Sciatic nerve (tissue), 2 donors: ENCODE measurements at regions not wholly inside any gene's neighbourhood (a gene's known extent, or its start where the extent isn't known, plus 50 kb on each side); places are given as distances from the start of the nearest gene placed in this dataset.
"Not testable (repeated sequence)": the region's sequence is repeated elsewhere in the genome, so short reads cannot be mapped to it uniquely, and the experiment has no call there.

Experiments
- ATAC-seq: fragments of 200-7000 bp; cut with Tn5 transposase; one replicate; pipeline ENCODE4 v1.9.1; 2020; ENCODE audit warnings: mild to moderate bottlenecking, moderate library complexity
- DNase-seq: peaks from one replicate; pipeline ENCODE4 v3.0.0-alpha.2; 2020; ENCODE audit warnings: low spot score
- intact Hi-C: fragments of 100-400 bp; cut with DNase I; formaldehyde crosslinking; loops from one replicate; pipeline ENCODE4 v1.14.2; 2022
- donor health status: DM: no; HTN: no; CAD: no.
- donor health status: DM: no; HTN: no; CAD: no.

- ATAC-seq, intact Hi-C loops, DNase-seq: not testable (repeated sequence)
Observed at GRCh38 chr9:91512235-91512634, 88.6 kb upstream of the NFIL3 start.

DNA sequence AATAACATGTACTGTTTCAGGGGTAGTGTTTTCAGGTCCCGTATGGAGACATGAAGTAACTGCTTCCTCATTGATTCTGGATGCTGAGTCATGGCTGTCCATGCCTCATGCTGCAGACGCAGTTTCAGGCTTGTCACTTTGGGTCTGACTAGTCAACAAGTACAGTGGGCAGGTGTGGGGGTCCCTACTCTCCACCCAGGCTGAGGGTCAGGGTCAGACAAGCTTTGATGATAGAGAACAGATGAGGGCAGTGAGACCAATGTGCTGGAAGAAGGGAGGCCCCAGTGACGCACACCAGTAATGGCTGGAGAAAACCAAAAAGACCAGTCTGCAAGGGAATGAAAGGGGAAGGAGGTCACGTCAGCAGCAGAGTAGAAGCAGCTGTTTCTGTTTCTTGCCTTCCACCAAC is 80.0 kb upstream of the NFIL3 start:
- intact Hi-C loops = no loop called here
- no peak for ATAC-seq

GRCh38 chr9:91502913-91503672 is 79.5 kb upstream of the NFIL3 start:
- intact Hi-C loops = no loop called here
- ATAC-seq (no peak), DNase-seq (no peak)

More for the DNA sequence above, 80.0 kb upstream of the NFIL3 start:
- DNase-seq = no peak

- ATAC-seq = no peak
- intact Hi-C loops = no loop called here
- DNase-seq = no peak
Observed at GRCh38 chr9:91502475-91502874, 78.8 kb upstream of the NFIL3 start.

DNA sequence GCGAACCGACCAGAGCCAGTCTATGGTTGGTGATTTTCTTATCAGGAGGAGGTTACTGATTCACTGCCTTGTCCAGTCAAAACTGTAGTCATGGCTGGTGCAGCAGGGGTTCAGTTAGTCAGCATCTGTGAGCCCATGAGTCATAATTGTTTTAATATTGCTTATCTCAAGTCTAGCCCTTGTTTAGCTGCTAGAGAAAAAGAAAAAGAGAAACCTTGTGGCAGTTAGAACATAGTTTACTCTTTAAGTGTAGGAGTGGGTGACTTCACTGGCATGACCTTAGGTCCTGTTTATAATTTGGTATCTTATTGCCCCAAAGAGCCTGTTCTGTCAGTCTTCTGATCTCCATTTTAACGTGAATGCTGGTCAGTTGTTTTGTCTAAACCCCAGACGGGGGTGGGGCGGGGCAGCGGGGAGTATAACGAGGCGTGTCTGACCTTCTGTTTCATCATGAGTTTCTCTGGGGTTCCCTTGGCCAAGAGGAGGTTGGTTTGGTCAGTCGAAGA is 76.9 kb upstream of the NFIL3 start:
- ATAC-seq (no peak), DNase-seq (no peak)
- intact Hi-C loops = no loop called here

DNA sequence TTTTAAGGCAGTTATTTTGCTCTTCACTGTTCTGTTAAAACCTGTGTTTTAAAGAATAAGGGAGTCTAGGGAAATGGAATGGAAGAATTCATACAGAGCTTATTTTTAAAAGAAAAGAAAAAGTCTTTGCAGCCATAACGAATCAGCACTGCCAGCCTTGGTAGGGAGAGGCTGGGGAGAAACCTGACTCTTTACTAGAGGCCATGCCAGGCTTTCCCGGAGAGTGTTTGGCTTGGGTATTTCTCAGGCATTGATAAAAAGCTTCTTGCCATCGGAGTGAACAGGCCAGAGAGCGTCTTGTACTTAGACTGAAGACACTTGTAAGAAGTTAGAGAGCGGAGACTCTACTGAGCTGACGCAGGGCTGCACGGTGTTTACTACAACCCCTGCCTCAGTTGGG is 72.7 kb upstream of the NFIL3 start:
- intact Hi-C loops = no loop called here
- DNase-seq (no peak), ATAC-seq (no peak)

- DNase-seq (no peak), ATAC-seq (no peak)
- intact Hi-C loops = no loop called here
Observed at GRCh38 chr9:91495450-91495849, 71.8 kb upstream of the NFIL3 start.

DNA sequence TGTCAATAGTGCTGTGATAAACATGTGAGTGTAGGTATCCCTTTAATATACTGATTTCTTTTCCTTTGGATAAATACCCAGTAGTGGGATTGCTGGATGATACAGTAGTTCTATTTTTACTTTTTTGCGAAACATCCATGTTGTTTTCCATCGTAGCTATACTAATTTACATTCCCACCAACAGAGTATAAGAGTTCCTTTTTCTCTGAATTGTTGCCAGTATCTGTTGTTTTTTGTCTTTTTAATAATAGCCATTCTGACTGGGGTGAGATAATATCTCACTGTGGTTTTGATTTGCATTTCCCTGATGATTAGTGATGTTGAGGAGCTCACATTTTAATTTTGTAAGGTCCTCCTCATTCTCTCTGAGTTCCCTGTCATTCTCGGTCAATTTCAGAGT is 71.1 kb upstream of the NFIL3 start:
- DNase-seq = no peak
- ATAC-seq = no peak
- intact Hi-C loops = no loop called here

DNA sequence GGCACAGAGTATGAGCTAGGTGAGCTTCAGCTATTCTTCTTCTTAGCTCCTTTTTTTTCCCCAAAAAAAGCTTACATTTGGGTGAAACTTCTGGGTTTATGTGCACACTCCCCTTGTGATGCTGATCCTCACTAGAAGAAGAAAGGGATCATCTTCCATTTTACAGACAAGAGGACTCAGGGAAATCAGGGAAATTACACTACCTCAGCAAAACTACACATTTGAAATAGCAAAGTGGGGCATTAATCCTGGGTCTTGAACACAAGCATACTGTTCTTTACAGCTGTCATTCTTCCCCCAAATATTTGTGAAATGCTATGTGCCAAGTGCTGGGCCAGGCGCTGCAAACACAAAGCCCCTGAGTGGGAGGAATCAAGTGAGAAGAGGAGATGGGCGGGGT is 68.6 kb upstream of the NFIL3 start:
- DNase-seq (no peak), ATAC-seq (no peak)
- intact Hi-C loops = no loop called here

DNA sequence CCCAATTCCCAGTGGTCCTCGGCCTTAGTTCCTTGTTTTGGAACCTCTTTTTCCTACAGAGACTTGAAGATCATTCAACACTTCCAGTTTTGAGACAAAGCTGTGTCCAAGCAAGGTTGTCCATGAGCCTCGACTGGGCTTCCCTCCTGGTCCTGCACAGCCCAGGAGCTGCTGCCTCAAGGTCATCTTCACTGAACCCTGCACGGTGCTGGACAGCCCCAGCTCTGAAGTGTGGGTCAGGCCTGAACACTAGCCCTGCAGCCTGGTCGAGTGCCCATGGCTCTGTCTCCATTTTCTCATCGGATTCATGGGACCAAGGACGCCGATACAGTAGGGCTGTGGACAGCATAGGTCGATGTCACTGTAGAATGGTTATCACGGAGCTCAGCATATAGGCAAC is 68.0 kb upstream of the NFIL3 start:
- DNase-seq = no peak
- peak; percentile 30 for ATAC-seq
- intact Hi-C loops = no loop called here

- peak; percentile 22 for ATAC-seq
- intact Hi-C loops = no loop called here
- DNase-seq = no peak
Observed at GRCh38 chr9:91489361-91489899, 65.8 kb upstream of the NFIL3 start.

DNA sequence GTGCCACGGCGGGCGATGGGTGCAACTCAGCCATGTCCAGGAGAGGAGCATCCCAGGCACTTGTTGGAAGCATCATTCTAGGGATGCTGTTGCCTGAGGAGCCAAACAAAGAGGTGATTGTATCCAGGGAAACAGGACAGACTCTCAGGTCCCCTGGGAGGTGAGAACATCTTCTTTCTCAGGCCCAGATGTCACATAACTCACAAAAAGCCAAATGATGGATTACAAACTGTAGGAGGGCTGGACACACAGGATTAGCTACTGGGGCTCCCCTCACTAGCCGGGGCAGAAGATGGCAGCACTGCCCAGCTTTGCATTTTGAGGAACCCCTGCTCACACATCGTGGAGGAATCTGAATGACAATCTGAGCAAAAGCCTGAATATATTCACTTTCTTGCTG is 64.7 kb upstream of the NFIL3 start:
- DNase-seq (no peak), ATAC-seq (no peak)
- intact Hi-C loops = no loop called here

DNA sequence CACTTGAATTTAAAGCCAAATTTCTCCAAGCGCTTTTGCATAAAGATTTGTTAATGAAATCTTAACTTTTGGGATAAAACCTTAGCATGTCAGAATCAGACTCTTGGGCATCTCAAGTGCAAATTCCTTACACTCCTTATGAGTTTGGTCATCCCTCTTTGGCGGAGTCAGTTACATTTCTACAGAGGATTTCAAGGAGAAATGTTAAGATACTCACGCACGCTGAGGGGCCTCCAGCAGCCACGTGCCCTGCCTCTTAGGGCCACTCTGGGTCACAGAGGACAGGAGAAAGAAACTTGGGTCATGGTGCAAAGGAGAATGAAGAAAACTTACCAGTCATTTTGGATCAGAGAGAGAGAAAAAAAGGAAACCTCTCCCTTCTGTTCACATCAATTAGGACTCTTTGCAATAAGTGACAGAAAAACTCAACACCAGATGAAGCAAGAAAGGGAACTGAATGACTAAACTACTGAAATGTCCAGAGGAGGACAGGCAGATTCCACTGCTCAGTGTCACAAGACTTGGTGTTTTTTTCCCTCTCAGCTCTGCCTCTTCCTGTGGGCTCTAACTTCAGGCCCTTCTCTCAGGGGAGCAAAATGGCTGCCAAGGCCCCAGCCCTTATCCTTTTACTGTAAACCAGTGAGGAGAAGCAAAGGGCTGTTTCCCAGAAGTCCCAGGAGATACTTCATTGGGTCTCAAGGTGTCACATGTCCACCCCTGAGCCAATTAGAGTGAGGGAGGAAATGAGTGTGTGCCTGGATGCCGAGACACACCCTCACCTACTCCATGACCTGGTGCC is 63.3 kb upstream of the NFIL3 start:
- intact Hi-C loops = no loop called here
- ATAC-seq (peak; percentile 50), DNase-seq (no peak)

DNA sequence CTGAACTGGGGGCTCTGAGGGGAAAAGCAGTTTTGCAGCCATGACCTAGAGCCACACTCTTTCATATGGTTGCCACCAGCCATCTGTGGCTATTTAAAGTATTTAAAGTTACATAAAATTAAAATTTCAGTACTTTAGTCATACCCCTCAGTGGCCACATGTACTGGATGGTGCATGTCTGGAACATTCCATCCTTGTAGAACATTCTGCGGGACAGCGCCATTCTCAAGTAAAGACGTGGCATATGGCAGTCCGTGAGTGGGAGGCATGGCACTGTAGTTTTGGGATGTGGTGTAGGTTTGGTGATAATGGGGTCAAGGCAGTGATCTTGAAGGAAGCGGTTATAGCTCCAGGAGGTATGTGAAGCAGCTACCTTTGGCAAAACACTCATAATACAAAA is 61.4 kb upstream of the NFIL3 start:
- intact Hi-C loops = no loop called here
- ATAC-seq (no peak), DNase-seq (no peak)

- ATAC-seq = no peak
- DNase-seq = no peak
- intact Hi-C loops = no loop called here
Observed at GRCh38 chr9:91483835-91484234, 60.2 kb upstream of the NFIL3 start.

DNA sequence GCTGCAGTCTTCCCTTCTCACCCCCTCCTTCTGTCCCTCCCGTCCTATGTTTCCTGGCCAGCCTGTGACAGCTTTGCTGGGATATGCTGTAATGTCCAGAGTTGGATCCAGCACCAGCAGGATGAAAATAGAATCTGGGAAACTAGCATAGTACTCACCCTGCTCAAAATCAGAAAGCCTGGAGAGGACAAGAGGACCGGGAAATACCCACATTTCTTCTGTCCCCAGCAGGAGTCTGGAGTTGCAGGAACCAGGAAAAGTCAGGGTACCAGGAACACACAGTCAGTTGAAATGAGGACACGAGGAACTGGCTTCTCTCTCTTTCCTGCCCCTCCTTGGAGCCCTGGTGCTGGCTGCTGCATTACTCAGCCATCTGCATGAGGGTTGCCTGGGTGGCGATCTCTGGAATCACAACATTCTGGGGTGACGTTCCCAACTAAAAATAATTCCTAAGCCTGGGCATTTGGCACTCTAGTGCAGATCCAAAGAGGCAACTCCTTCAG is 59.6 kb upstream of the NFIL3 start:
- intact Hi-C loops = no loop called here
- peak; percentile 36 for ATAC-seq
- no peak for DNase-seq

GRCh38 chr9:91481972-91482371 is 58.3 kb upstream of the NFIL3 start:
- ATAC-seq = no peak
- intact Hi-C loops = no loop called here
- DNase-seq = no peak

DNA sequence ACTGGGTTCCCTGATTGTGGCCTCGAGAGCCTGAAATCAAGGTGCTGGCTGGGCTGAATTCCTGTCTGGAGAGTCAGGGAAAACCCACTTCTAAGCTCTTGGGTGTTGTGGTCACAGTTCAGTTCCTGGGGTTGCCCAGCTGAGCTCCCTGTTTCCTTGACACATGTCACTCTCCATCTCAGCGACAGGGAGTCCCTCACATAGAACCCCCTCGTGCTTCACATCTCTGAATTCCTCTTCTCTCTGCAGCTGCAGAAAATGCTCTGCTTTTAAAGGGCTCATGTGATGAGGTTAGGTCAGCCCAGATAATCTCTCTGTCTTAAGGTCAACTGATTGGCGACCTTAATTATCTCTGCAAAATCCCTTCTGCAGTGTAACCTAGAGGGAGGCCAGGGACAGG is 53.5 kb upstream of the NFIL3 start:
- intact Hi-C loops = no loop called here
- ATAC-seq (no peak), DNase-seq (no peak)

- no peak for ATAC-seq
- intact Hi-C loops = no loop called here
Observed at GRCh38 chr9:91474656-91475055, 51.0 kb upstream of the NFIL3 start.

More at GRCh38 chr9:91474656-91475055, 51.0 kb upstream of the NFIL3 start:
- no peak for DNase-seq
